ENCODE measurements at regions not wholly inside any gene's neighbourhood (a gene's known extent, or its start where the extent isn't known, plus 50 kb on each side); places are given as distances from the start of the nearest gene placed in this dataset.

GRCh38 chr7:4319280-4319679 is 362.8 kb upstream of the FOXK1 start:
- Mint-ChIP-seq H3K36me3 (ENCODE audit: insufficient read depth, unreplicated experiment) (no peaks in the 10 kb centered on the region), H3K9me3 (ENCODE audit: low read depth, unreplicated experiment) (peaks cover 5% of the 10 kb centered on the region), H3K4me1 (ENCODE audit: low read depth, unreplicated experiment) (no peaks in the 10 kb centered on the region), H3K27me3 (ENCODE audit: unreplicated experiment) (peaks cover 27% of the 10 kb centered on the region), H3K4me3 (ENCODE audit: low read depth, unreplicated experiment) (no peak overlapping the region), H3K27ac (ENCODE audit: unreplicated experiment) (no peak overlapping the region)
- no peak for DNase-seq
- no peak for TF ChIP-seq CTCF (IDR thresholded peaks at IDR 0.05; ENCODE audit: unreplicated experiment)
- intact Hi-C loops (cut with micrococcal nuclease; ENCODE audit: unreplicated experiment), result no loop called here
- CTCF ChIA-PET, result interaction anchor here (0.6 kb wide), 1 partner anchor 59 kb away, joined by 3 read pairs; no protein-coding TSS in a partner anchor
- BruUV-seq (replicated peaks), result no TSS peak

DNA sequence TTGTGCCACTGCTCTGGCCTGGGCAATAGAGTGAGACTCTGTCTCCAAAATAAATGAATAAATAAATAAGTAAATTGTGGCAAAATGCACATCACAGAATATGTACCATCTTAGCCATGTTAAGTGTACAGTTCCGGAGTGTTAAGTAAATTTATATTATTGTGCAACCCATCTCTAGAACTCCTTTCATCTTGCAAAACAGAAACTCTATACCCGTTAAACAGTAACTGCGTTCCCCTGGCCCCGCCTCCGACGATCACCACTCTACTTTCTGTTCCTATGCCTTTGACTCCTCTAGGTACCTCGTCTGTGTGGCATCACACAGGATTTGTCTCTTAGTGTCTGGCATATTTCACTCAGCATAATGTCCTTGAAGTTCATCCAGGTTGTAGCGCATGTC is 356.4 kb upstream of the FOXK1 start:
- no TSS peak for BruUV-seq (replicated peaks)
- H3K27me3 Mint-ChIP-seq (ENCODE audit: unreplicated experiment), result peaks cover 39% of the 10 kb centered on the region
- intact Hi-C loops (cut with micrococcal nuclease; ENCODE audit: unreplicated experiment), result no loop called here
- H3K9me3 Mint-ChIP-seq (ENCODE audit: low read depth, unreplicated experiment), result peaks cover 3% of the 10 kb centered on the region
- H3K4me3 Mint-ChIP-seq (ENCODE audit: low read depth, unreplicated experiment), result no peak overlapping the region
- no peaks in the 10 kb centered on the region for H3K4me1 Mint-ChIP-seq (ENCODE audit: low read depth, unreplicated experiment)
- no peaks in the 10 kb centered on the region for H3K36me3 Mint-ChIP-seq (ENCODE audit: insufficient read depth, unreplicated experiment)
- no peak for TF ChIP-seq CTCF (IDR thresholded peaks at IDR 0.05; ENCODE audit: unreplicated experiment)
- no peak overlapping the region for H3K27ac Mint-ChIP-seq (ENCODE audit: unreplicated experiment)
- CTCF ChIA-PET, result no interaction called here
- no peak for DNase-seq

- Mint-ChIP-seq H3K27ac (ENCODE audit: unreplicated experiment) (no peak overlapping the region), H3K9me3 (ENCODE audit: low read depth, unreplicated experiment) (no peaks in the 10 kb centered on the region), H3K4me1 (ENCODE audit: low read depth, unreplicated experiment) (no peaks in the 10 kb centered on the region), H3K27me3 (ENCODE audit: unreplicated experiment) (peaks cover 63% of the 10 kb centered on the region), H3K4me3 (ENCODE audit: low read depth, unreplicated experiment) (no peak overlapping the region), H3K36me3 (ENCODE audit: insufficient read depth, unreplicated experiment) (no peaks in the 10 kb centered on the region)
- CTCF ChIA-PET, result interaction anchor here (0.6 kb wide), 1 partner anchor 9 kb away, joined by 4 read pairs; no protein-coding TSS in a partner anchor
- no TSS peak for BruUV-seq (replicated peaks)
- intact Hi-C loops (cut with micrococcal nuclease; ENCODE audit: unreplicated experiment), result no loop called here
- no peak for DNase-seq
- TF ChIP-seq CTCF (IDR thresholded peaks at IDR 0.05; ENCODE audit: unreplicated experiment), result no peak
Measured at GRCh38 chr7:4331711-4332110, 350.4 kb upstream of the FOXK1 start.

- H3K27me3 Mint-ChIP-seq (ENCODE audit: unreplicated experiment), result peaks cover 61% of the 10 kb centered on the region
- H3K36me3 Mint-ChIP-seq (ENCODE audit: insufficient read depth, unreplicated experiment), result no peaks in the 10 kb centered on the region
- CTCF ChIA-PET, result no interaction called here
- DNase-seq, result no peak
- no TSS peak for BruUV-seq (replicated peaks)
- peaks cover 12% of the 10 kb centered on the region for H3K9me3 Mint-ChIP-seq (ENCODE audit: low read depth, unreplicated experiment)
- H3K27ac Mint-ChIP-seq (ENCODE audit: unreplicated experiment), result no peak overlapping the region
- TF ChIP-seq CTCF (IDR thresholded peaks at IDR 0.05; ENCODE audit: unreplicated experiment), result no peak
- no peak overlapping the region for H3K4me3 Mint-ChIP-seq (ENCODE audit: low read depth, unreplicated experiment)
- intact Hi-C loops (cut with micrococcal nuclease; ENCODE audit: unreplicated experiment), result no loop called here
- no peaks in the 10 kb centered on the region for H3K4me1 Mint-ChIP-seq (ENCODE audit: low read depth, unreplicated experiment)
Measured at GRCh38 chr7:4338556-4338955, 343.5 kb upstream of the FOXK1 start.
